ENCODE measurements at regions not wholly inside any gene's neighbourhood (a gene's known extent, or its start where the extent isn't known, plus 50 kb on each side); places are given as distances from the start of the nearest gene placed in this dataset.

GRCh38 chr2:37425408-37425807 is 81.0 kb downstream of the QPCT start:
- H3K9me3 ChIP-seq (ENCODE audit: low read length): no peaks in the 10 kb centered on the region
- H3K27me3 ChIP-seq (ENCODE audit: insufficient read depth, low read depth, low read length): no peaks in the 10 kb centered on the region
- no peaks in the 10 kb centered on the region for H3K79me2 ChIP-seq (replicated peaks; ENCODE audit: insufficient read depth, low read length)
- TF ChIP-seq, protein P1, sequence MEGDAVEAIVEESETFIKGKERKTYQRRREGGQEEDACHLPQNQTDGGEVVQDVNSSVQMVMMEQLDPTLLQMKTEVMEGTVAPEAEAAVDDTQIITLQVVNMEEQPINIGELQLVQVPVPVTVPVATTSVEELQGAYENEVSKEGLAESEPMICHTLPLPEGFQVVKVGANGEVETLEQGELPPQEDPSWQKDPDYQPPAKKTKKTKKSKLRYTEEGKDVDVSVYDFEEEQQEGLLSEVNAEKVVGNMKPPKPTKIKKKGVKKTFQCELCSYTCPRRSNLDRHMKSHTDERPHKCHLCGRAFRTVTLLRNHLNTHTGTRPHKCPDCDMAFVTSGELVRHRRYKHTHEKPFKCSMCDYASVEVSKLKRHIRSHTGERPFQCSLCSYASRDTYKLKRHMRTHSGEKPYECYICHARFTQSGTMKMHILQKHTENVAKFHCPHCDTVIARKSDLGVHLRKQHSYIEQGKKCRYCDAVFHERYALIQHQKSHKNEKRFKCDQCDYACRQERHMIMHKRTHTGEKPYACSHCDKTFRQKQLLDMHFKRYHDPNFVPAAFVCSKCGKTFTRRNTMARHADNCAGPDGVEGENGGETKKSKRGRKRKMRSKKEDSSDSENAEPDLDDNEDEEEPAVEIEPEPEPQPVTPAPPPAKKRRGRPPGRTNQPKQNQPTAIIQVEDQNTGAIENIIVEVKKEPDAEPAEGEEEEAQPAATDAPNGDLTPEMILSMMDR (IDR thresholded peaks at IDR 0.05; ENCODE audit: poor library complexity, severe bottlenecking): no peak
- TF ChIP-seq MXI1 (conservative IDR thresholded peaks at IDR 0.05; ENCODE audit: poor library complexity, severe bottlenecking): no peak
- H4K20me1 ChIP-seq (ENCODE audit: insufficient read depth): no peaks in the 10 kb centered on the region
- H3K4me2 ChIP-seq (ENCODE audit: low read length): no peak overlapping the region
- no peak overlapping the region for H2AFZ ChIP-seq (ENCODE audit: low read depth, low read length)
- H3K9me2 ChIP-seq (ENCODE audit: insufficient read depth, low read length): no peaks in the 10 kb centered on the region
- no peak overlapping the region for H3K4me3 ChIP-seq (ENCODE audit: low read length)
- no peak overlapping the region for H3K27ac ChIP-seq (ENCODE audit: low read length)
- no peaks in the 10 kb centered on the region for H3F3A ChIP-seq (ENCODE audit: insufficient read depth, low read length, poor library complexity, severe bottlenecking)
- no peaks in the 10 kb centered on the region for H3K36me3 ChIP-seq (ENCODE audit: insufficient read depth, low read length)
- no peak overlapping the region for H3K9ac ChIP-seq (ENCODE audit: low read length)

DNA sequence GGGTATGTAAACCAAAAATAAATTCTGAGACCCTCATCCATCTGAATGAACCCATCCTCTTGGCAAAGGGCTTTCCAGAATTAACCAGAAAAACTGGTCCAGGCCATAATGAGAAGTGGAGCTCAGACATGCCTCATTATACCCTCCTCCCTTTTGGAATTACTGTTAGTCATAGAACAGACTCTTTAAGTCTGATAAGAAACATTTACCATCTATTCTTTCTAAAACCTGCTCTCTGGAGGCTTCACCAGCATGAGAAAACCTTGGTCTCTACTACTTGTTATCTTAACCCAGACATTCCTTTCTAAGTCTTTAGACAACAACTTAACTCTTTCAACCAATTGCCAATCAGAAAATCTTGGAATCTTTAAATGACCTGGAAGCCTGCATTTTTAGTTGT is 82.8 kb downstream of the QPCT start:
- Histone ChIP-seq H4K20me1 (ENCODE audit: insufficient read depth) (no peaks in the 10 kb centered on the region), H3K79me2 (replicated peaks; ENCODE audit: insufficient read depth, low read length) (no peaks in the 10 kb centered on the region), H3K4me3 (ENCODE audit: low read length) (no peak overlapping the region), H3K9me2 (ENCODE audit: insufficient read depth, low read length) (no peaks in the 10 kb centered on the region), H3K9me3 (ENCODE audit: low read length) (no peaks in the 10 kb centered on the region), H3K9ac (ENCODE audit: low read length) (no peak overlapping the region), H3K27ac (ENCODE audit: low read length) (no peak overlapping the region), H3F3A (ENCODE audit: insufficient read depth, low read length, poor library complexity, severe bottlenecking) (no peaks in the 10 kb centered on the region), H3K27me3 (ENCODE audit: insufficient read depth, low read depth, low read length) (no peaks in the 10 kb centered on the region), H3K36me3 (ENCODE audit: insufficient read depth, low read length) (no peaks in the 10 kb centered on the region), H2AFZ (ENCODE audit: low read depth, low read length) (no peak overlapping the region), H3K4me2 (ENCODE audit: low read length) (no peak overlapping the region)
- TF ChIP-seq, protein P2, sequence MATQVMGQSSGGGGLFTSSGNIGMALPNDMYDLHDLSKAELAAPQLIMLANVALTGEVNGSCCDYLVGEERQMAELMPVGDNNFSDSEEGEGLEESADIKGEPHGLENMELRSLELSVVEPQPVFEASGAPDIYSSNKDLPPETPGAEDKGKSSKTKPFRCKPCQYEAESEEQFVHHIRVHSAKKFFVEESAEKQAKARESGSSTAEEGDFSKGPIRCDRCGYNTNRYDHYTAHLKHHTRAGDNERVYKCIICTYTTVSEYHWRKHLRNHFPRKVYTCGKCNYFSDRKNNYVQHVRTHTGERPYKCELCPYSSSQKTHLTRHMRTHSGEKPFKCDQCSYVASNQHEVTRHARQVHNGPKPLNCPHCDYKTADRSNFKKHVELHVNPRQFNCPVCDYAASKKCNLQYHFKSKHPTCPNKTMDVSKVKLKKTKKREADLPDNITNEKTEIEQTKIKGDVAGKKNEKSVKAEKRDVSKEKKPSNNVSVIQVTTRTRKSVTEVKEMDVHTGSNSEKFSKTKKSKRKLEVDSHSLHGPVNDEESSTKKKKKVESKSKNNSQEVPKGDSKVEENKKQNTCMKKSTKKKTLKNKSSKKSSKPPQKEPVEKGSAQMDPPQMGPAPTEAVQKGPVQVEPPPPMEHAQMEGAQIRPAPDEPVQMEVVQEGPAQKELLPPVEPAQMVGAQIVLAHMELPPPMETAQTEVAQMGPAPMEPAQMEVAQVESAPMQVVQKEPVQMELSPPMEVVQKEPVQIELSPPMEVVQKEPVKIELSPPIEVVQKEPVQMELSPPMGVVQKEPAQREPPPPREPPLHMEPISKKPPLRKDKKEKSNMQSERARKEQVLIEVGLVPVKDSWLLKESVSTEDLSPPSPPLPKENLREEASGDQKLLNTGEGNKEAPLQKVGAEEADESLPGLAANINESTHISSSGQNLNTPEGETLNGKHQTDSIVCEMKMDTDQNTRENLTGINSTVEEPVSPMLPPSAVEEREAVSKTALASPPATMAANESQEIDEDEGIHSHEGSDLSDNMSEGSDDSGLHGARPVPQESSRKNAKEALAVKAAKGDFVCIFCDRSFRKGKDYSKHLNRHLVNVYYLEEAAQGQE (IDR thresholded peaks at IDR 0.05; ENCODE audit: borderline replicate concordance): no peak

- no peak overlapping the region for H3K9ac ChIP-seq (ENCODE audit: low read length)
- no peaks in the 10 kb centered on the region for H3K9me3 ChIP-seq (ENCODE audit: low read length)
- H3K27ac ChIP-seq (ENCODE audit: low read length): no peak overlapping the region
- H3K36me3 ChIP-seq (ENCODE audit: insufficient read depth, low read length): no peaks in the 10 kb centered on the region
- H3F3A ChIP-seq (ENCODE audit: insufficient read depth, low read length, poor library complexity, severe bottlenecking): no peaks in the 10 kb centered on the region
- TF ChIP-seq MXI1 (conservative IDR thresholded peaks at IDR 0.05; ENCODE audit: poor library complexity, severe bottlenecking): no peak
- no peak for TF ChIP-seq EZH2 (IDR thresholded peaks at IDR 0.05; ENCODE audit: borderline replicate concordance, insufficient read depth, low read length, poor library complexity, severe bottlenecking)
- TF ChIP-seq TAF1 (IDR thresholded peaks at IDR 0.05; ENCODE audit: low read depth): no peak
- TF ChIP-seq EP300 (conservative IDR thresholded peaks at IDR 0.05; ENCODE audit: poor library complexity, severe bottlenecking): no peak
- TF ChIP-seq POLR2AphosphoS5 (IDR thresholded peaks at IDR 0.05): no peak
- no peak for TF ChIP-seq SMC3 (conservative IDR thresholded peaks at IDR 0.05; ENCODE audit: poor library complexity)
- TF ChIP-seq RAD21 (conservative IDR thresholded peaks at IDR 0.05): no peak
- TF ChIP-seq, protein P1 (IDR thresholded peaks at IDR 0.05; ENCODE audit: poor library complexity, severe bottlenecking): no peak
- TF ChIP-seq, protein P2 (IDR thresholded peaks at IDR 0.05; ENCODE audit: borderline replicate concordance): no peak
- H3K9me2 ChIP-seq (ENCODE audit: insufficient read depth, low read length): no peaks in the 10 kb centered on the region
- H3K79me2 ChIP-seq (replicated peaks; ENCODE audit: insufficient read depth, low read length): no peaks in the 10 kb centered on the region
- H2AFZ ChIP-seq (ENCODE audit: low read depth, low read length): no peak overlapping the region
- H3K4me2 ChIP-seq (ENCODE audit: low read length): no peak overlapping the region
- H3K4me3 ChIP-seq (ENCODE audit: low read length): no peak overlapping the region
- no peaks in the 10 kb centered on the region for H4K20me1 ChIP-seq (ENCODE audit: insufficient read depth)
- H3K27me3 ChIP-seq (ENCODE audit: insufficient read depth, low read depth, low read length): no peaks in the 10 kb centered on the region
These were observed 91.9 kb downstream of the QPCT start for GRCh38 chr2:37436323-37436722.
